PC-9 (cell line): ENCODE measurements at regions not wholly inside any gene's neighbourhood (a gene's known extent, or its start where the extent isn't known, plus 50 kb on each side); places are given as distances from the start of the nearest gene placed in this dataset.

Experiments used
- BruUV-seq: library from RNA; stranded (reverse); fragments of 400-500 nt; replicated peaks from 2 replicates; lab custom pipeline; 2021; lab: Mats Ljungman, UMichigan
- CTCF ChIA-PET: fragments of 300-600 bp; sonication (Branson Sonifier 250); formaldehyde crosslinking; loops from one replicate; lab custom pipeline; 2022; ENCODE audit warnings: antibody characterized with exemption; lab: Charles Lee
- POLR2A ChIA-PET: fragments of 300-600 bp; sonication (Branson Sonifier 250); formaldehyde crosslinking; loops from one replicate; lab custom pipeline; 2022; ENCODE audit warnings: antibody characterized with exemption; ENCODE audit not compliant: unreplicated experiment; lab: Charles Lee
- DNase-seq, 2 experiments: peaks; one replicate each; pipeline versions ENCODE4 v3.0.0 to v3.0.0-alpha.2; 2015 to 2022; ENCODE audit warnings: mixed read lengths in 1 of 2
- H2AFZ ChIP-seq: fragments of 200-600 bp; sonication (generic); 2 replicates; pipeline ENCODE4 v1.8.1; 2017; ENCODE audit warnings: antibody characterized with exemption
- H3F3A ChIP-seq: fragments of 200-600 bp; sonication (generic); 2 replicates; pipeline ENCODE4 v1.8.1; 2017; ENCODE audit warnings: antibody characterized with exemption, mild to moderate bottlenecking, low read depth; ENCODE audit not compliant: insufficient read depth
- H3K27ac ChIP-seq: fragments of 200-600 bp; sonication (generic); 2 replicates; pipeline ENCODE4 v1.6.1; 2016; ENCODE audit warnings: mixed run types
- H3K27me3 ChIP-seq: fragments of 200-600 bp; sonication (generic); 2 replicates; pipeline ENCODE4 v1.6.1; 2016; ENCODE audit warnings: low read depth, mixed run types; ENCODE audit not compliant: insufficient read depth
- H3K36me3 ChIP-seq: fragments of 200-600 bp; sonication (generic); 2 replicates; pipeline ENCODE4 v1.6.1; 2016; ENCODE audit warnings: low read depth, mixed run types
- H3K4me1 ChIP-seq: fragments of 200-600 bp; sonication (generic); replicated peaks from 2 replicates; pipeline ENCODE4 v1.6.1; 2016; ENCODE audit warnings: mixed run types; ENCODE audit not compliant: insufficient read depth
- H3K4me2 ChIP-seq: fragments of 200-600 bp; sonication (generic); 2 replicates; pipeline ENCODE4 v1.6.1; 2017; ENCODE audit warnings: mixed run types
- H3K4me3 ChIP-seq: fragments of 200-600 bp; sonication (generic); 2 replicates; pipeline ENCODE4 v1.6.1; 2016; ENCODE audit warnings: mixed run types
- H3K79me2 ChIP-seq: fragments of 200-600 bp; sonication (generic); 2 replicates; pipeline ENCODE4 v1.6.1; 2017; ENCODE audit warnings: low read depth, mixed run types
- H3K9me2 ChIP-seq: fragments of 200-600 bp; sonication (generic); 2 replicates; pipeline ENCODE4 v1.8.1; 2017; ENCODE audit warnings: mild to moderate bottlenecking; ENCODE audit not compliant: insufficient read depth
- H3K9me3 ChIP-seq: fragments of 200-600 bp; sonication (generic); 2 replicates; pipeline ENCODE4 v1.8.1; 2016; ENCODE audit warnings: low read depth; ENCODE audit not compliant: insufficient read depth
- H4K20me1 ChIP-seq: fragments of 200-600 bp; sonication (generic); 2 replicates; pipeline ENCODE4 v1.8.1; 2017; ENCODE audit not compliant: insufficient read depth
- CTCF ChIP-seq: fragments of 200-600 bp; sonication (generic); conservative IDR thresholded peaks from 2 replicates; pipeline ENCODE4 v1.6.1; 2017; ENCODE audit warnings: mixed run types, antibody characterized with exemption, mild to moderate bottlenecking, moderate library complexity
- EZH2 ChIP-seq: fragments of 200-600 bp; sonication (generic); IDR thresholded peaks from 2 replicates; pipeline ENCODE4 v1.8.0; 2017; ENCODE audit warnings: antibody characterized with exemption, low read depth
- intact Hi-C: fragments of 100-400 bp; cut with micrococcal nuclease; formaldehyde crosslinking; loops from one replicate; pipeline ENCODE4 v1.10.0; 2022; ENCODE audit not compliant: unreplicated experiment

- ChIA-PET CTCF (no interaction called here), POLR2A (no interaction called here)
- Histone ChIP-seq H2AFZ (no peak overlapping the region; the same call in 1 of the 2 replicates), H3K4me2 (no peak overlapping the region), H3K79me2 (no peaks in the 10 kb centered on the region), H3K27me3 (no peaks in the 10 kb centered on the region), H3K36me3 (no peaks in the 10 kb centered on the region), H3K4me3 (no peak overlapping the region), H3K27ac (no peak overlapping the region), H3K4me1 (peaks cover 25% of the 10 kb centered on the region), H3K9me3 (peaks cover 4% of the 10 kb centered on the region; the same call in 1 of the 2 replicates), H3K9me2 (no peaks in the 10 kb centered on the region), H3F3A (no peaks in the 10 kb centered on the region; the same call in 1 of the 2 replicates), H4K20me1 (no peaks in the 10 kb centered on the region)
- no peak for TF ChIP-seq CTCF
- no peak for TF ChIP-seq EZH2
- no peak for DNase-seq
- no TSS peak for BruUV-seq
- intact Hi-C loops: no loop called here
Observed at GRCh38 chr5:93247105-93247504, 333.9 kb downstream of the NR2F1-AS1 start.

GRCh38 chr5:93246090-93246855 is 334.7 kb downstream of the NR2F1-AS1 start:
- no peaks in the 10 kb centered on the region for H4K20me1 ChIP-seq
- no peak for TF ChIP-seq CTCF
- TF ChIP-seq EZH2: no peak
- no peak overlapping the region for H3K27ac ChIP-seq
- H3K36me3 ChIP-seq: no peaks in the 10 kb centered on the region
- no peaks in the 10 kb centered on the region for H3K79me2 ChIP-seq
- no peak overlapping the region for H3K4me3 ChIP-seq
- peaks cover 23% of the 10 kb centered on the region for H3K4me1 ChIP-seq
- ChIA-PET POLR2A (no interaction called here), CTCF (no interaction called here)
- no peak overlapping the region for H2AFZ ChIP-seq
- H3K9me2 ChIP-seq: no peaks in the 10 kb centered on the region
- BruUV-seq: no TSS peak
- no peak overlapping the region for H3K4me2 ChIP-seq
- H3F3A ChIP-seq: no peaks in the 10 kb centered on the region; the same call in 1 of the 2 replicates
- intact Hi-C loops: no loop called here
- DNase-seq: no peak
- no peaks in the 10 kb centered on the region for H3K27me3 ChIP-seq
- H3K9me3 ChIP-seq: no peaks in the 10 kb centered on the region

- CTCF ChIA-PET: no interaction called here
- Histone ChIP-seq H3K4me1 (peaks cover 12% of the 10 kb centered on the region), H3K36me3 (no peaks in the 10 kb centered on the region), H3K27me3 (no peaks in the 10 kb centered on the region), H3K9me3 (no peaks in the 10 kb centered on the region), H3K4me2 (no peak overlapping the region), H3K9me2 (no peaks in the 10 kb centered on the region), H2AFZ (no peak overlapping the region), H3F3A (no peaks in the 10 kb centered on the region; the same call in 1 of the 2 replicates), H4K20me1 (no peaks in the 10 kb centered on the region), H3K4me3 (no peak overlapping the region), H3K27ac (no peak overlapping the region), H3K79me2 (no peaks in the 10 kb centered on the region)
- intact Hi-C loops: no loop called here
- TF ChIP-seq EZH2 (no peak), CTCF (no peak)
- DNase-seq: no peak
- BruUV-seq: no TSS peak
- POLR2A ChIA-PET: no interaction called here
Observed at GRCh38 chr5:93245226-93245625, 335.8 kb downstream of the NR2F1-AS1 start.
